ENCODE measurements at regions not wholly inside any gene's neighbourhood (a gene's known extent, or its start where the extent isn't known, plus 50 kb on each side); places are given as distances from the start of the nearest gene placed in this dataset.

GRCh38 chr9:106146066-106146840, 451.9 kb downstream of the TMEM38B start:
- no peak for TF ChIP-seq ELF4 (IDR thresholded peaks at IDR 0.05)
- no peak for TF ChIP-seq HDGF (IDR thresholded peaks at IDR 0.05; ENCODE audit: borderline replicate concordance)
- no peak for TF ChIP-seq FOXK2 (IDR thresholded peaks at IDR 0.05)
- TF ChIP-seq FOXM1 (IDR thresholded peaks at IDR 0.05; ENCODE audit: borderline replicate concordance), result no peak
